SW 1271 (cell line): ENCODE measurements at regions not wholly inside any gene's neighbourhood (a gene's known extent, or its start where the extent isn't known, plus 50 kb on each side); places are given as distances from the start of the nearest gene placed in this dataset.
"Not testable (repeated sequence)": the region's sequence is repeated elsewhere in the genome, so short reads cannot be mapped to it uniquely, and the experiment has no call there.

Experiments
- DNase-seq, 2 experiments: peaks; one replicate each; lab custom pipeline; 2025; lab: John Stamatoyannopoulos, UW

- DNase-seq = no peak
Measured at GRCh38 chr13:59300355-59301173, 863.2 kb downstream of the DIAPH3 start.

GRCh38 chr13:59301174-59301567, 862.6 kb downstream of the DIAPH3 start:
- no peak for DNase-seq

- DNase-seq = no peak
Measured at GRCh38 chr13:59303433-59303832, 860.3 kb downstream of the DIAPH3 start.

- no peak for DNase-seq
Measured at GRCh38 chr13:59304596-59304995, 859.1 kb downstream of the DIAPH3 start.

GRCh38 chr13:59305896-59306295, 857.8 kb downstream of the DIAPH3 start:
- DNase-seq = no peak

- DNase-seq = no peak
Measured at GRCh38 chr13:59312776-59313175, 851.0 kb downstream of the DIAPH3 start.

GRCh38 chr13:59318320-59318930, 845.3 kb downstream of the DIAPH3 start:
- DNase-seq = peak in 1 of 2 experiments; percentile 24

GRCh38 chr13:59319276-59319675, 844.5 kb downstream of the DIAPH3 start:
- no peak for DNase-seq

GRCh38 chr13:59320021-59320420, 843.7 kb downstream of the DIAPH3 start:
- no peak for DNase-seq

- DNase-seq = not testable (repeated sequence)
Measured at GRCh38 chr13:59324401-59324800, 839.3 kb downstream of the DIAPH3 start.

GRCh38 chr13:59326717-59327116, 837.0 kb downstream of the DIAPH3 start:
- DNase-seq = no peak

GRCh38 chr13:59330764-59331163, 833.0 kb downstream of the DIAPH3 start:
- no peak for DNase-seq

GRCh38 chr13:59332966-59333365, 830.8 kb downstream of the DIAPH3 start:
- no peak for DNase-seq

GRCh38 chr13:59337070-59337469, 826.7 kb downstream of the DIAPH3 start:
- no peak for DNase-seq

- DNase-seq = no peak
Measured at GRCh38 chr13:59340151-59340550, 823.6 kb downstream of the DIAPH3 start.

GRCh38 chr13:59340581-59340980, 823.1 kb downstream of the DIAPH3 start:
- no peak for DNase-seq

GRCh38 chr13:59342400-59342799, 821.3 kb downstream of the DIAPH3 start:
- no peak for DNase-seq

GRCh38 chr13:59343132-59343531, 820.6 kb downstream of the DIAPH3 start:
- DNase-seq = no peak

GRCh38 chr13:59343993-59344822, 819.5 kb downstream of the DIAPH3 start:
- DNase-seq = no peak

- no peak for DNase-seq
Measured at GRCh38 chr13:59345311-59345710, 818.4 kb downstream of the DIAPH3 start.

GRCh38 chr13:59346999-59347723, 816.6 kb downstream of the DIAPH3 start:
- DNase-seq = no peak

- DNase-seq = no peak
Measured at GRCh38 chr13:59348617-59349016, 815.1 kb downstream of the DIAPH3 start.
